ENCODE measurements at regions not wholly inside any gene's neighbourhood (a gene's known extent, or its start where the extent isn't known, plus 50 kb on each side); places are given as distances from the start of the nearest gene placed in this dataset.
"Not testable (repeated sequence)": the region's sequence is repeated elsewhere in the genome, so short reads cannot be mapped to it uniquely, and the experiment has no call there.

GRCh38 chr1:242602001-242602400, 77.5 kb upstream of the PLD5 start:
- TF ChIP-seq CTCF (IDR thresholded peaks at IDR 0.05) (no peak), POLR2A (IDR thresholded peaks at IDR 0.05) (no peak)
- no peak for DNase-seq (ENCODE audit: low spot score in 2 of 2)
- WGBS, 2 donors: 64 to 70% methylated on average over 6 of the region's 6 CpGs
- H3K4me3 ChIP-seq (ENCODE audit: low read depth, poor library complexity, severe bottlenecking): no peak overlapping the region
- intact Hi-C loops (cut with DNase I; ENCODE audit: low total_unique reads): no loop called here

GRCh38 chr1:242593756-242594155, 69.3 kb upstream of the PLD5 start:
- H3K4me3 ChIP-seq (ENCODE audit: low read depth, poor library complexity, severe bottlenecking); intact Hi-C loops (cut with DNase I; ENCODE audit: low total_unique reads); DNase-seq (ENCODE audit: low spot score in 2 of 2): not testable (repeated sequence)
- WGBS, 2 donors: 32 to 42% methylated on average over 2 of the region's 2 CpGs

- intact Hi-C loops (cut with DNase I; ENCODE audit: low total_unique reads): no loop called here
- H3K4me3 ChIP-seq (ENCODE audit: low read depth, poor library complexity, severe bottlenecking): no peak overlapping the region
- DNase-seq (ENCODE audit: low spot score in 2 of 2): no peak
- TF ChIP-seq POLR2A (IDR thresholded peaks at IDR 0.05) (no peak), CTCF (IDR thresholded peaks at IDR 0.05) (no peak)
- WGBS, 2 donors: 67 to 88% methylated on average over 1 of the region's 1 CpG
Measured at GRCh38 chr1:242586360-242586680, 61.8 kb upstream of the PLD5 start.

- no peak overlapping the region for H3K4me3 ChIP-seq (ENCODE audit: low read depth, poor library complexity, severe bottlenecking)
- no peak for DNase-seq (ENCODE audit: low spot score in 2 of 2)
- 85% methylated on average over 10 of the region's 10 CpGs for WGBS, 2 donors
- intact Hi-C loops (cut with DNase I; ENCODE audit: low total_unique reads): no loop called here
- TF ChIP-seq POLR2A (IDR thresholded peaks at IDR 0.05) (no peak), CTCF (IDR thresholded peaks at IDR 0.05) (no peak)
Measured at GRCh38 chr1:242585616-242586359, 61.3 kb upstream of the PLD5 start.

GRCh38 chr1:242582669-242583068, 58.2 kb upstream of the PLD5 start:
- H3K4me3 ChIP-seq (ENCODE audit: low read depth, poor library complexity, severe bottlenecking): no peak overlapping the region
- intact Hi-C loops (cut with DNase I; ENCODE audit: low total_unique reads): no loop called here
- WGBS, 2 donors: 93 to 96% methylated on average over 1 of the region's 1 CpG
- no peak for DNase-seq (ENCODE audit: low spot score in 2 of 2)
- no peak for TF ChIP-seq POLR2A (IDR thresholded peaks at IDR 0.05)
- TF ChIP-seq CTCF (IDR thresholded peaks at IDR 0.05): no peak

GRCh38 chr1:242579528-242580235, 55.2 kb upstream of the PLD5 start:
- H3K4me3 ChIP-seq (ENCODE audit: low read depth, poor library complexity, severe bottlenecking): no peak overlapping the region
- 54 to 55% methylated on average over 2 of the region's 2 CpGs for WGBS, 2 donors
- TF ChIP-seq CTCF (IDR thresholded peaks at IDR 0.05) (no peak), POLR2A (IDR thresholded peaks at IDR 0.05) (no peak)
- intact Hi-C loops (cut with DNase I; ENCODE audit: low total_unique reads): no loop called here
- DNase-seq (ENCODE audit: low spot score in 2 of 2): no peak
